HEK293 (cell line): ENCODE measurements at regions not wholly inside any gene's neighbourhood (a gene's known extent, or its start where the extent isn't known, plus 50 kb on each side); places are given as distances from the start of the nearest gene placed in this dataset.

Source experiments
- CTCF ChIA-PET: fragments of 350-600 bp; formaldehyde crosslinking; extraction: SDS; loops from one replicate; lab custom pipeline; 2021; ENCODE audit warnings: antibody characterized with exemption; lab: Yijun Ruan, JAX
- POLR2A ChIA-PET: fragments of 300-600 bp; formaldehyde crosslinking; extraction: SDS; loops from one replicate; lab custom pipeline; 2020; ENCODE audit warnings: antibody characterized with exemption, inconsistent platforms; lab: Yijun Ruan, JAX
- H3K27ac ChIP-seq: fragments of 200-500 bp; sonication (Bioruptor generic); 2 replicates; pipeline ENCODE4 v1.5.1; 2014; ENCODE audit warnings: low read depth, low read length, control low read depth, inconsistent platforms; ENCODE audit errors: extremely low read depth
- H3K36me3 ChIP-seq, 2 experiments: fragments of 200-500 bp in 1 of 2; sonication (Bioruptor generic) in 1 of 2; 1 replicate in 1 of 2; 2 replicates in 1 of 2; pipeline ENCODE4 v1.5.1; 2014 to 2017; ENCODE audit warnings: inconsistent platforms in 2 of 2, low read length in 2 of 2; ENCODE audit not compliant: control insufficient read depth in 2 of 2, insufficient read depth in 1 of 2
- H3K4me1 ChIP-seq: fragments of 200-500 bp; sonication (Bioruptor generic); 2 replicates; pipeline ENCODE4 v1.5.1; 2014; ENCODE audit warnings: mild to moderate bottlenecking, low read length, inconsistent platforms; ENCODE audit not compliant: control insufficient read depth, insufficient read depth
- H3K4me3 ChIP-seq: 2 replicates; pipeline ENCODE4 v1.5.1; 2011; ENCODE audit warnings: low read depth, mild to moderate bottlenecking, control low read depth, low read length, moderate library complexity
- H3K9me3 ChIP-seq: fragments of 200-500 bp; sonication (Bioruptor generic); 2 replicates; pipeline ENCODE4 v1.5.1; 2014; ENCODE audit warnings: low read depth, low read length, inconsistent platforms; ENCODE audit not compliant: control insufficient read depth, insufficient read depth
- EGR2 ChIP-seq: fragments of 450-650 bp; formaldehyde crosslinking; IDR thresholded peaks from 2 replicates; pipeline ENCODE4 v1.5.1; 2016; ENCODE audit warnings: low read depth, missing biosample characterization, missing genetic modification characterization
- GLI4 ChIP-seq: fragments of 450-650 bp; formaldehyde crosslinking; IDR thresholded peaks from 2 replicates; pipeline ENCODE4 v1.5.1; 2016; ENCODE audit warnings: missing biosample characterization, missing genetic modification characterization
- KLF10 ChIP-seq: fragments of 450-650 bp; IDR thresholded peaks from 2 replicates; pipeline ENCODE4 v1.5.1; 2018; ENCODE audit warnings: missing biosample characterization, mild to moderate bottlenecking, missing genetic modification characterization
- KLF9 ChIP-seq: fragments of 450-650 bp; formaldehyde crosslinking; IDR thresholded peaks from 2 replicates; pipeline ENCODE4 v1.5.1; 2016; ENCODE audit warnings: missing biosample characterization, missing genetic modification characterization, low read depth
- MYNN ChIP-seq: fragments of 450-650 bp; formaldehyde crosslinking; IDR thresholded peaks from 2 replicates; pipeline ENCODE4 v1.5.1; 2016; ENCODE audit warnings: missing biosample characterization, missing genetic modification characterization, borderline replicate concordance
- MZF1 ChIP-seq: fragments of 450-650 bp; formaldehyde crosslinking; IDR thresholded peaks from 2 replicates; pipeline ENCODE4 v1.5.1; 2017; ENCODE audit warnings: missing biosample characterization, missing genetic modification characterization, borderline replicate concordance
- YY2 ChIP-seq: fragments of 450-650 bp; formaldehyde crosslinking; IDR thresholded peaks from 2 replicates; pipeline ENCODE4 v1.5.1; 2016; ENCODE audit warnings: missing biosample characterization, missing genetic modification characterization
- ZBTB8A ChIP-seq: fragments of 450-650 bp; formaldehyde crosslinking; IDR thresholded peaks from 2 replicates; pipeline ENCODE4 v1.5.1; 2016; ENCODE audit warnings: missing biosample characterization, missing genetic modification characterization
- ZFHX2 ChIP-seq: fragments of 450-650 bp; formaldehyde crosslinking; conservative IDR thresholded peaks from 2 replicates; pipeline ENCODE4 v1.5.1; 2016; ENCODE audit warnings: missing biosample characterization, missing genetic modification characterization
- ZFP69B ChIP-seq: fragments of 450-650 bp; formaldehyde crosslinking; IDR thresholded peaks from 2 replicates; pipeline ENCODE4 v1.5.1; 2016; ENCODE audit warnings: missing biosample characterization, missing genetic modification characterization
- ZIC2 ChIP-seq: fragments of 450-650 bp; formaldehyde crosslinking; IDR thresholded peaks from 2 replicates; pipeline ENCODE4 v1.5.1; 2016; ENCODE audit warnings: missing biosample characterization, missing genetic modification characterization
- ZNF121 ChIP-seq: fragments of 450-650 bp; formaldehyde crosslinking; IDR thresholded peaks from 2 replicates; pipeline ENCODE4 v1.5.1; 2016; ENCODE audit warnings: missing biosample characterization, missing genetic modification characterization
- ZNF155 ChIP-seq: fragments of 450-650 bp; formaldehyde crosslinking; IDR thresholded peaks from 2 replicates; pipeline ENCODE4 v1.5.1; 2016; ENCODE audit warnings: missing biosample characterization, missing genetic modification characterization
- ZNF16 ChIP-seq: fragments of 450-650 bp; formaldehyde crosslinking; IDR thresholded peaks from 2 replicates; pipeline ENCODE4 v1.5.1; 2016; ENCODE audit warnings: low read depth, missing biosample characterization, missing genetic modification characterization
- ZNF184 ChIP-seq: fragments of 450-650 bp; IDR thresholded peaks from 2 replicates; pipeline ENCODE4 v1.5.1; 2018; ENCODE audit warnings: missing biosample characterization, mild to moderate bottlenecking, missing genetic modification characterization
- ZNF211 ChIP-seq: fragments of 450-650 bp; formaldehyde crosslinking; IDR thresholded peaks from 2 replicates; pipeline ENCODE4 v1.5.1; 2016; ENCODE audit warnings: low read depth, missing biosample characterization, missing genetic modification characterization
- ZNF398 ChIP-seq: fragments of 450-650 bp; formaldehyde crosslinking; IDR thresholded peaks from 2 replicates; pipeline ENCODE4 v1.5.1; 2017; ENCODE audit warnings: missing biosample characterization, missing genetic modification characterization
- ZNF404 ChIP-seq: fragments of 450-650 bp; formaldehyde crosslinking; IDR thresholded peaks from 2 replicates; pipeline ENCODE4 v1.5.1; 2017; ENCODE audit warnings: missing biosample characterization, missing genetic modification characterization
- ZNF426 ChIP-seq: fragments of 450-650 bp; formaldehyde crosslinking; IDR thresholded peaks from 2 replicates; pipeline ENCODE4 v1.5.1; 2017; ENCODE audit warnings: missing biosample characterization, missing genetic modification characterization, mild to moderate bottlenecking, inconsistent platforms, moderate library complexity
- ZNF600 ChIP-seq: fragments of 450-650 bp; formaldehyde crosslinking; IDR thresholded peaks from 2 replicates; pipeline ENCODE4 v1.5.1; 2016; ENCODE audit warnings: missing biosample characterization, missing genetic modification characterization
- ZNF654 ChIP-seq: fragments of 450-650 bp; formaldehyde crosslinking; IDR thresholded peaks from 2 replicates; pipeline ENCODE4 v1.5.1; 2016; ENCODE audit warnings: low read depth, missing biosample characterization, missing genetic modification characterization
- ZNF660 ChIP-seq: fragments of 450-650 bp; IDR thresholded peaks from 2 replicates; pipeline ENCODE4 v1.5.1; 2018; ENCODE audit warnings: missing biosample characterization, mild to moderate bottlenecking, missing genetic modification characterization
- ZSCAN16 ChIP-seq: fragments of 450-650 bp; formaldehyde crosslinking; IDR thresholded peaks from 2 replicates; pipeline ENCODE4 v1.5.1; 2016; ENCODE audit warnings: missing biosample characterization, missing genetic modification characterization
- ZSCAN4 ChIP-seq: fragments of 450-650 bp; formaldehyde crosslinking; IDR thresholded peaks from 2 replicates; pipeline ENCODE4 v1.5.1; 2017; ENCODE audit warnings: missing biosample characterization, missing genetic modification characterization

GRCh38 chr11:15906481-15907035 is 449.8 kb downstream of the SOX6 start:
- POLR2A ChIA-PET = no interaction called here
- Histone ChIP-seq H3K36me3 (no peaks in the 10 kb centered on the region), H3K4me3 (no peak overlapping the region), H3K27ac (no peak overlapping the region), H3K9me3 (no peaks in the 10 kb centered on the region), H3K4me1 (no peaks in the 10 kb centered on the region)
- CTCF ChIA-PET = no interaction called here
- peak; percentile 54 for TF ChIP-seq EGR2 (tag by site-specific recombination)
- TF ChIP-seq ZNF16 (tag by site-specific recombination) = no peak
- TF ChIP-seq ZNF654 = no peak
- TF ChIP-seq ZFHX2 = peak; percentile 47
- TF ChIP-seq ZBTB8A (tag by site-specific recombination) = no peak

GRCh38 chr11:15907806-15908205 is 448.5 kb downstream of the SOX6 start:
- no peaks in the 10 kb centered on the region for H3K36me3 ChIP-seq
- ChIA-PET POLR2A (no interaction called here), CTCF (no interaction called here)
- no peaks in the 10 kb centered on the region for H3K9me3 ChIP-seq
- H3K27ac ChIP-seq = no peak overlapping the region
- H3K4me1 ChIP-seq = no peaks in the 10 kb centered on the region
- TF ChIP-seq ZSCAN4 (tag by site-specific recombination) (0 out of 2 replicates have a peak, but pooled peaks have one; percentile 3), ZFP69B (tag by site-specific recombination) (no peak), ZNF660 (no peak), ZIC2 (tag by site-specific recombination) (peak; percentile 77)
- H3K4me3 ChIP-seq = no peak overlapping the region

GRCh38 chr11:15909937-15910598 is 446.3 kb downstream of the SOX6 start:
- H3K27ac ChIP-seq = no peak overlapping the region
- TF ChIP-seq ZNF426 (tag by site-specific recombination) (no peak), ZSCAN16 (tag by site-specific recombination) (no peak), ZNF155 (no peak), YY2 (tag by site-specific recombination) (no peak), MZF1 (no peak), KLF9 (tag by site-specific recombination) (no peak)
- TF ChIP-seq, all 188 proteins: peak for 0
- Histone ChIP-seq H3K36me3 (no peaks in the 10 kb centered on the region), H3K4me1 (no peaks in the 10 kb centered on the region), H3K9me3 (no peaks in the 10 kb centered on the region), H3K4me3 (no peak overlapping the region)
- ChIA-PET CTCF (no interaction called here), POLR2A (no interaction called here)

- TF ChIP-seq ZNF404 (no peak), GLI4 (tag by site-specific recombination) (no peak), ZNF121 (tag by site-specific recombination) (no peak), ZNF398 (tag by site-specific recombination) (no peak), MYNN (tag by site-specific recombination) (no peak), ZNF600 (no peak), ZNF184 (tag by site-specific recombination) (no peak), KLF10 (tag by site-specific recombination) (no peak), ZNF211 (tag by site-specific recombination) (no peak)
- Histone ChIP-seq H3K4me1 (no peaks in the 10 kb centered on the region), H3K9me3 (no peaks in the 10 kb centered on the region), H3K27ac (no peak overlapping the region), H3K36me3 (no peaks in the 10 kb centered on the region), H3K4me3 (no peak overlapping the region)
- POLR2A ChIA-PET = no interaction called here
- CTCF ChIA-PET = no interaction called here
Measured at GRCh38 chr11:15910761-15911160, 445.6 kb downstream of the SOX6 start.
